ENCODE measurements at regions not wholly inside any gene's neighbourhood (a gene's known extent, or its start where the extent isn't known, plus 50 kb on each side); places are given as distances from the start of the nearest gene placed in this dataset.

DNA sequence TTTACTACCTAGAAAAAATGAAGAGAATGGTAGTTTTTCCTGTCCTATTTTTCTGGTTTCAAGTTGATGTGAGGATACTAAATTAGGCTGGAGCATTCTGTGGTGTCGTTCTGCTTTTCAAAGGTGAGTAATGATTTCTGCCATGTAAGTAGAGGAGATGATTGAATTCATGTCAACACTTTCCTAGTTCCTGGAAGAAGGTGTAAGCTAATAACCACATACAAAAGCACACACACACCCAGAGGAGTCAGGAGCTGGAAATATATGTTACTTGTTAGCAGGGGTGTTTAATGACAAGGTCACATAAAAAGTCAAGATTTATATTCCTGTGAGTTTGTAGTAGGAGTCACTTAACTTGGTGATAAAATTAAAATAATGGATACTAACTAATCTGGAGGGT, 172.1 kb downstream of the TMX3 start:
- TF ChIP-seq, protein P1, sequence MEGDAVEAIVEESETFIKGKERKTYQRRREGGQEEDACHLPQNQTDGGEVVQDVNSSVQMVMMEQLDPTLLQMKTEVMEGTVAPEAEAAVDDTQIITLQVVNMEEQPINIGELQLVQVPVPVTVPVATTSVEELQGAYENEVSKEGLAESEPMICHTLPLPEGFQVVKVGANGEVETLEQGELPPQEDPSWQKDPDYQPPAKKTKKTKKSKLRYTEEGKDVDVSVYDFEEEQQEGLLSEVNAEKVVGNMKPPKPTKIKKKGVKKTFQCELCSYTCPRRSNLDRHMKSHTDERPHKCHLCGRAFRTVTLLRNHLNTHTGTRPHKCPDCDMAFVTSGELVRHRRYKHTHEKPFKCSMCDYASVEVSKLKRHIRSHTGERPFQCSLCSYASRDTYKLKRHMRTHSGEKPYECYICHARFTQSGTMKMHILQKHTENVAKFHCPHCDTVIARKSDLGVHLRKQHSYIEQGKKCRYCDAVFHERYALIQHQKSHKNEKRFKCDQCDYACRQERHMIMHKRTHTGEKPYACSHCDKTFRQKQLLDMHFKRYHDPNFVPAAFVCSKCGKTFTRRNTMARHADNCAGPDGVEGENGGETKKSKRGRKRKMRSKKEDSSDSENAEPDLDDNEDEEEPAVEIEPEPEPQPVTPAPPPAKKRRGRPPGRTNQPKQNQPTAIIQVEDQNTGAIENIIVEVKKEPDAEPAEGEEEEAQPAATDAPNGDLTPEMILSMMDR (IDR thresholded peaks at IDR 0.05; ENCODE audit: low read depth, low read length, poor library complexity, severe bottlenecking): no peak
- no peak for TF ChIP-seq EZH2phosphoT487 (IDR thresholded peaks at IDR 0.05; ENCODE audit: borderline replicate concordance, low read length)
